Urinary bladder (tissue), 3 donors: ENCODE measurements at regions not wholly inside any gene's neighbourhood (a gene's known extent, or its start where the extent isn't known, plus 50 kb on each side); places are given as distances from the start of the nearest gene placed in this dataset.
"Not testable (repeated sequence)": the region's sequence is repeated elsewhere in the genome, so short reads cannot be mapped to it uniquely, and the experiment has no call there.

Experiments used
- DNase-seq: peaks from one replicate; pipeline ENCODE4 v3.0.0-alpha.2; 2015; ENCODE audit errors: extremely low spot score
- H3K27ac ChIP-seq: one replicate; pipeline ENCODE4 v1.5.1; 2013; ENCODE audit warnings: low read depth, mild to moderate bottlenecking, moderate library complexity
- H3K36me3 ChIP-seq: one replicate; pipeline ENCODE4 v1.6.1; 2013; ENCODE audit warnings: mild to moderate bottlenecking, moderate library complexity; ENCODE audit not compliant: insufficient read depth
- H3K4me1 ChIP-seq: one replicate; pipeline ENCODE4 v1.6.1; 2013; ENCODE audit warnings: mild to moderate bottlenecking, moderate library complexity; ENCODE audit not compliant: insufficient read depth
- H3K4me3 ChIP-seq: one replicate; pipeline ENCODE4 v1.5.1; 2013; ENCODE audit warnings: low read depth, low read length
- WGBS: extraction: QIAGEN DNeasy Blood & Tissue Kit; methylation state at CpG from one replicate; pipeline ENCODE4 v1.1.7; 2013; 5-methylcytosine and 5-hydroxymethylcytosine counted together
- donor health status: healthy with polysubstance abuse.
- donor health status: healthy.

DNA sequence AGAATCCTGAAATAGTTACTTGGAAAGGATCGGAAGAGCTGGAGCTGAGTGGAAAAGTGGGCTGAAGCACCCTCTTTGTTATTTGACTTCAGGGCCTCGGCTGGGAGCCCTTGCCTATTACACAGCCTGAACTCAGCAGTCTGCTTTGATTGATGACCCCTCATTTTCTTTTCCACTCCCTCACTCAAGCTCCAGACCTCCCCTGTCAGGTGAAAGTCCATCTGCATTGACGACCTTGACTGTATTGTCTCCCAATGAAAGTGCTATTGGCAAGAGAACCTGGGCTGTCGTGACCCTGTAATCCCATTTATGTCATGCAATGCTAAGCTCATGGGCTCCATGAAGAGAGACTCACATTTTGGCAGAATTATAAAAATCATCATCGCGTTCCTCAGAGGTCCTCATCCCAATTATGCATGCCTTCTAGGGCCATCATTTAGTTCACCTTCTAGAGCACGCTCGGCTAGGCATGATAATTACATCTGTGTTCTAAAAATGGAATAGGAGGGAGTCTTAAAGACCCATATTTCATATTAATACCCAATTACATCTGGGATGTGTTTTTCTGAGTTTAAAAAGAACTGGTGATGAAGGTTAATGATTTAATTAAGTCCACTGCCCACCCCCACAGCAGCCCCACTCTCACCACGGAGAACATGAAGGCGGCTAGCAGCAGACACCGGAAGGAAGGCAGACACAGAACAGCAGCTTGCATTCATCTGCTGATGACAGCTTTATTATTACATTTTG is 472.5 kb downstream of the PID1 start:
- Histone ChIP-seq H3K27ac (no peak overlapping the region), H3K4me3 (no peak overlapping the region), H3K36me3 (no peaks in the 10 kb centered on the region), H3K4me1 (no peaks in the 10 kb centered on the region)
- 64% methylated on average over 11 of the region's 11 CpGs for WGBS
- no peak for DNase-seq

GRCh38 chr2:228796386-228796785 is 474.7 kb downstream of the PID1 start:
- 60% methylated on average over 2 of the region's 2 CpGs for WGBS
- DNase-seq, result no peak
- Histone ChIP-seq H3K4me3 (no peak overlapping the region), H3K27ac (no peak overlapping the region), H3K36me3 (no peaks in the 10 kb centered on the region), H3K4me1 (no peaks in the 10 kb centered on the region)

- H3K4me1 ChIP-seq, result no peaks in the 10 kb centered on the region
- H3K4me3 ChIP-seq, result no peak overlapping the region
- DNase-seq, result no peak
- no peaks in the 10 kb centered on the region for H3K36me3 ChIP-seq
- H3K27ac ChIP-seq, result no peak overlapping the region
- 69% methylated on average over 2 of the region's 2 CpGs for WGBS
Observed at GRCh38 chr2:228793116-228793515, 478.0 kb downstream of the PID1 start.

- Histone ChIP-seq H3K4me3 (no peak overlapping the region), H3K27ac (no peak overlapping the region), H3K36me3 (no peaks in the 10 kb centered on the region), H3K4me1 (no peaks in the 10 kb centered on the region)
- WGBS, result 84% methylated on average over 6 of the region's 6 CpGs
- no peak for DNase-seq
Observed at GRCh38 chr2:228786901-228787300, 484.2 kb downstream of the PID1 start.

DNA sequence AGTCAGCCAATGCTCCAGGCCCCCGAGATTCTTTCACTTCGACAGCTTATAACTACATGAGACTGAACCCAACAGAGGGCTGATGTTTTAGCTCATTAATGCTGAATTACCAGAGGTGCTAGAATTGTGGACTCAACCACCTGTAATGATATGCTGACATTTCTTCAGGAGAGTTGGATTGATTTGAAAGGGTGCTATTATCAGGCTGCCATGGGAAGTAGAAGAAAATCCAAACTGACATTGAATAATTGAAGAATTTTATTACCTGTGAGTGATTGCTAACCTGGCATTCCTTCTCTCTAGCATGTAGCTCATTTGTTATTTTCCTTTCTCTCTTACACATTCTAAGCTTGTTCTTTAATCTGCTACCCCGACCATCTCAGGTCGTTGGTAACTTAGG is 488.8 kb downstream of the PID1 start:
- no peaks in the 10 kb centered on the region for H3K4me1 ChIP-seq
- no peak overlapping the region for H3K4me3 ChIP-seq
- no peak overlapping the region for H3K27ac ChIP-seq
- H3K36me3 ChIP-seq, result no peaks in the 10 kb centered on the region
- WGBS, result 84% methylated on average over 4 of the region's 4 CpGs
- DNase-seq, result no peak

DNA sequence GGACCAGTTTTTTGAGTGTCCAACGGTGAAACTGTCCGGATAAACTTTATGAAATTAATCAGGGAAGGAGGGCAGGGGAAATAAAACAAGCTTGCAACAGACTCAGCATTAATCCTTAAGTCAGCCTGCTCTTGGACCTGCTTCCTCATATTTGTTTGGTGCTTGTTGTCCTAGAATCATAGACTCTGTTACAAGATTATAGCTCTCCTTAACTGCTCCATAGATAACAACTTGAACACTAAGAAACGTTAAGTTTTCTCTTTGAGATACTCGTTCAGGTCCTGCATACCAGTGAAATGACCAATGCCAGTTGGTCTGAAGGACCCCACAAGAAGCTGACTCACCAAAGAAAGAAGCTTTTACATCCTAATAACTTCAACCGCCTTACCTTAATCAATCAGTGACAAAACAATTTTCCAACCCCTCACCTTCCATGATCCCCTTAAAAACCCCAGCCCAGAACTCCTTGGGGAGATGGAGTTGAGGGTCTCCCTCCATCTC is 493.2 kb downstream of the PID1 start:
- DNase-seq, result no peak
- Histone ChIP-seq H3K4me1 (no peaks in the 10 kb centered on the region), H3K27ac (no peak overlapping the region), H3K4me3 (no peak overlapping the region), H3K36me3 (no peaks in the 10 kb centered on the region)
- WGBS, result 51% methylated on average over 5 of the region's 5 CpGs

- no peak overlapping the region for H3K27ac ChIP-seq
- H3K4me3 ChIP-seq, result no peak overlapping the region
- no peak for DNase-seq
- H3K36me3 ChIP-seq, result no peaks in the 10 kb centered on the region
- H3K4me1 ChIP-seq, result no peaks in the 10 kb centered on the region
- 63% methylated on average over 2 of the region's 2 CpGs for WGBS
Observed at GRCh38 chr2:228774548-228774947, 496.5 kb downstream of the PID1 start.

- Histone ChIP-seq H3K36me3 (no peaks in the 10 kb centered on the region), H3K4me1 (no peaks in the 10 kb centered on the region), H3K27ac (no peak overlapping the region), H3K4me3 (no peak overlapping the region)
- DNase-seq, result peak; percentile 13
- WGBS, result 19% methylated on average over 1 of the region's 1 CpG
Observed at GRCh38 chr2:228771774-228772173, 499.3 kb downstream of the PID1 start.

DNA sequence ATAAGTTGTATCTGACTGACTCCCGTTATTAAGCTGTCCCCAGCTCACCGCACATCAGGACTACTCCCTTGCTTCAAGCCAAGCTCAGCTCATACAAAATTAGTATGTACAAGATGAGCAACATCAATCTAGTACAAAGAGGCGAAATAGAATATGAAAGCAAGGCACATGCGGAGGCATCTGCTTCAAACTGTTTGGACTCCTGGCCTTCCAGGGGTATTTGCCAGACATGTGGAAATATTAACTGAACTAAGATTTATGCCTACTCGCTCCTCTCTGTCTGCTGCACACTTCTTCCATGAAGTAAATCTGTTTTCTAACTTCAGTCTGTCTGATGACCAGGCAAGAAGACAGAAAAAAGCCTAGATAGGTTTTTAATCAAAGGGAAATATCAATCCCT is 499.8 kb downstream of the PID1 start:
- Histone ChIP-seq H3K4me1 (no peaks in the 10 kb centered on the region), H3K36me3 (no peaks in the 10 kb centered on the region), H3K27ac (peak overlapping the region; percentile 84), H3K4me3 (no peak overlapping the region)
- WGBS, result 61% methylated on average over 5 of the region's 5 CpGs
- DNase-seq, result no peak

DNA sequence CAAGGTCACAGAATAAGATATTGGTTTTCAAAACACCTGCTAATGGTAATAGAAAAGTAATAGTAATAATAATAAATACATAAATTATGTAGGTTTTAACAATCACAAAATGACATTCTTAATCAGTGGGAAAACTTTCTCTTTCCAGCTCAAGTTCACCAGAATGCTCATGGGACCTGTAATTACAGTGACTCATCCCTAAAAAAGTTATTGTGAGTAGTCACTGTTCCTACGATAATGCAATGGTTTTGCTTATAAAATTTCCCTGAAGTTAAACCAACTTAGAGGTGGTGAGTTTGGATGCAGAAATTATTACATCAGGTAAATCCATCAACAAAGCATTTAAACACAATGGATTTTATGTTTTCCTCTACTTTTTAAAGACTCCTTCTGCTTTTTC is 502.3 kb downstream of the PID1 start:
- 18% methylated on average over 1 of the region's 1 CpG for whole genome bisulfite sequencing
- H3K27ac ChIP-seq, result no peak overlapping the region
- no peak overlapping the region for H3K4me3 ChIP-seq
- H3K36me3 ChIP-seq, result no peaks in the 10 kb centered on the region
- no peaks in the 10 kb centered on the region for H3K4me1 ChIP-seq
- peak; percentile 4 for DNase-seq

GRCh38 chr2:228768141-228768540 is 502.9 kb downstream of the PID1 start:
- DNase-seq, H3K27ac ChIP-seq, H3K4me1 ChIP-seq, H3K36me3 ChIP-seq, H3K4me3 ChIP-seq: not testable (repeated sequence)
- 77% methylated on average over 3 of the region's 3 CpGs for WGBS

- H3K27ac ChIP-seq, result no peak overlapping the region
- no peak for DNase-seq
- 72% methylated on average over 2 of the region's 2 CpGs for WGBS
- no peaks in the 10 kb centered on the region for H3K4me1 ChIP-seq
- no peaks in the 10 kb centered on the region for H3K36me3 ChIP-seq
- H3K4me3 ChIP-seq, result no peak overlapping the region
Observed at GRCh38 chr2:228767196-228767595, 503.9 kb downstream of the PID1 start.

DNA sequence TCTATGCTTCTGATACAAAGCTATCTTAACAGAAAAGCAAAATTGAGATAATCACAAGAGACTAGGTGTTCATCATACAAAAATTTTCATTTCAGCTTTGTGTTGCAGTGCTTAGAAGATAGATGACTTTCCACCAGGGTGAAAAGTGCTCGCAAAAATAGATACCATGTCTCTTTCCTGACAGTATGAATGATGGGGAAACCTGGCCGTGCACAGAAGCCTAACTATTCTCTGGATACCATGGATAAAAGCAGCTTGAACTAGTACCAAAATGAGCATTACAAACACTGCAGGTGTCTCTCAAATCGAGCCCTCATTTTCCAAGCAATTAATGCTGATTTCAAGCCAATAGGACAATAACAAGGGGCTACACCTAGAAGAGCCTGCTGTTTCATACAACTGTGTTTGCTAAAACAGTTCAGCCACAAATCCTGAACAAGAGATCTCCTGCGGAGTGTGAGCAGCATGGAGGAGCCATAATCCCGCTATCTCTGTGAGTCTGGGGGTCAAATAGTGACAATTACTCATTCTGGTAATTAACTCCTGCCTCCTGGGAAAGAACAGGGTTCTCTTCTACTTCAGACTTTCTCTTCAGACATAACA is 507.6 kb downstream of the PID1 start:
- 79% methylated on average over 5 of the region's 5 CpGs for WGBS

GRCh38 chr2:228762565-228762964 is 508.5 kb downstream of the PID1 start:
- Histone ChIP-seq H3K4me1 (no peaks in the 10 kb centered on the region), H3K4me3 (no peak overlapping the region), H3K36me3 (no peaks in the 10 kb centered on the region), H3K27ac (no peak overlapping the region)
- no peak for DNase-seq
- WGBS, result 87% methylated on average over 2 of the region's 2 CpGs

More for the DNA sequence above, 507.6 kb downstream of the PID1 start:
- Histone ChIP-seq H3K27ac (no peak overlapping the region), H3K4me1 (no peaks in the 10 kb centered on the region), H3K36me3 (no peaks in the 10 kb centered on the region), H3K4me3 (no peak overlapping the region)
- DNase-seq, result no peak
